ENCODE measurements at regions not wholly inside any gene's neighbourhood (a gene's known extent, or its start where the extent isn't known, plus 50 kb on each side); places are given as distances from the start of the nearest gene placed in this dataset.

GRCh38 chrX:127570276-127570675 is 481.9 kb downstream of the ACTRT1 start:
- H3K4me3 ChIP-seq (ENCODE audit: low read depth in 2 of 2, low read length in 2 of 2) = no peak overlapping the region
- POLR2A ChIA-PET = no interaction called here
- intact Hi-C loops (cut with micrococcal nuclease; ENCODE audit: unreplicated experiment) = no loop called here
- no peak overlapping the region for H3K27ac ChIP-seq (ENCODE audit: low read length)
- TF ChIP-seq TCF7L2 (IDR thresholded peaks at IDR 0.05; ENCODE audit: low read depth, low read length) (no peak), POLR2AphosphoS5 (IDR thresholded peaks at IDR 0.05; ENCODE audit: low read depth, low read length) (no peak), SIN3A (IDR thresholded peaks at IDR 0.05; ENCODE audit: borderline replicate concordance, insufficient read depth, low read depth, low read length) (no peak), REST (IDR thresholded peaks at IDR 0.05; ENCODE audit: insufficient read depth in 1 of 2, low read depth in 2 of 2, low read length in 1 of 2) (no peak), CTCF (IDR thresholded peaks at IDR 0.05) (no peak)
- H3K4me1 ChIP-seq (ENCODE audit: control insufficient read depth, insufficient read depth, low read length) = no peaks in the 10 kb centered on the region
- DNase-seq (ENCODE audit: low read depth, low spot score) (no peak), ATAC-seq (no peak)
- H3K27me3 ChIP-seq (ENCODE audit: control insufficient read depth, insufficient read depth, low read length) = no peaks in the 10 kb centered on the region
- BruUV-seq (replicated peaks) = no TSS peak
- H3K9me3 ChIP-seq (ENCODE audit: control insufficient read depth, insufficient read depth, low read depth, low read length) = no peaks in the 10 kb centered on the region
- in situ Hi-C loops (cut with HindIII; ENCODE audit: low pct_unique_long_range_greater_than_20kb, low sequenced_read_pairs) = no loop called here
- CTCF ChIA-PET = no interaction called here
- no peaks in the 10 kb centered on the region for H3K36me3 ChIP-seq (ENCODE audit: control insufficient read depth, insufficient read depth, low read length)

- H3K4me1 ChIP-seq (ENCODE audit: control insufficient read depth, insufficient read depth, low read length) = no peaks in the 10 kb centered on the region
- no TSS peak for BruUV-seq (replicated peaks)
- H3K27ac ChIP-seq (ENCODE audit: low read length) = no peak overlapping the region
- H3K4me3 ChIP-seq (ENCODE audit: low read depth in 2 of 2, low read length in 2 of 2) = no peak overlapping the region
- CTCF ChIA-PET = no interaction called here
- POLR2A ChIA-PET = no interaction called here
- in situ Hi-C loops (cut with HindIII; ENCODE audit: low pct_unique_long_range_greater_than_20kb, low sequenced_read_pairs) (no loop called here), intact Hi-C loops (cut with micrococcal nuclease; ENCODE audit: unreplicated experiment) (no loop called here)
- H3K27me3 ChIP-seq (ENCODE audit: control insufficient read depth, insufficient read depth, low read length) = no peaks in the 10 kb centered on the region
- no peaks in the 10 kb centered on the region for H3K36me3 ChIP-seq (ENCODE audit: control insufficient read depth, insufficient read depth, low read length)
- no peak for ATAC-seq
- no peak for TF ChIP-seq TCF7L2 (IDR thresholded peaks at IDR 0.05; ENCODE audit: low read depth, low read length)
- TF ChIP-seq REST (IDR thresholded peaks at IDR 0.05; ENCODE audit: insufficient read depth in 1 of 2, low read depth in 2 of 2, low read length in 1 of 2) = no peak
- TF ChIP-seq POLR2AphosphoS5 (IDR thresholded peaks at IDR 0.05; ENCODE audit: low read depth, low read length) = no peak
- TF ChIP-seq CTCF (IDR thresholded peaks at IDR 0.05) = no peak
- TF ChIP-seq SIN3A (IDR thresholded peaks at IDR 0.05; ENCODE audit: borderline replicate concordance, insufficient read depth, low read depth, low read length) = no peak
- DNase-seq (ENCODE audit: low read depth, low spot score) = no peak
- no peaks in the 10 kb centered on the region for H3K9me3 ChIP-seq (ENCODE audit: control insufficient read depth, insufficient read depth, low read depth, low read length)
Observed at GRCh38 chrX:127568691-127569090, 483.5 kb downstream of the ACTRT1 start.
